ENCODE measurements at regions not wholly inside any gene's neighbourhood (a gene's known extent, or its start where the extent isn't known, plus 50 kb on each side); places are given as distances from the start of the nearest gene placed in this dataset.
"Not testable (repeated sequence)": the region's sequence is repeated elsewhere in the genome, so short reads cannot be mapped to it uniquely, and the experiment has no call there.

DNA sequence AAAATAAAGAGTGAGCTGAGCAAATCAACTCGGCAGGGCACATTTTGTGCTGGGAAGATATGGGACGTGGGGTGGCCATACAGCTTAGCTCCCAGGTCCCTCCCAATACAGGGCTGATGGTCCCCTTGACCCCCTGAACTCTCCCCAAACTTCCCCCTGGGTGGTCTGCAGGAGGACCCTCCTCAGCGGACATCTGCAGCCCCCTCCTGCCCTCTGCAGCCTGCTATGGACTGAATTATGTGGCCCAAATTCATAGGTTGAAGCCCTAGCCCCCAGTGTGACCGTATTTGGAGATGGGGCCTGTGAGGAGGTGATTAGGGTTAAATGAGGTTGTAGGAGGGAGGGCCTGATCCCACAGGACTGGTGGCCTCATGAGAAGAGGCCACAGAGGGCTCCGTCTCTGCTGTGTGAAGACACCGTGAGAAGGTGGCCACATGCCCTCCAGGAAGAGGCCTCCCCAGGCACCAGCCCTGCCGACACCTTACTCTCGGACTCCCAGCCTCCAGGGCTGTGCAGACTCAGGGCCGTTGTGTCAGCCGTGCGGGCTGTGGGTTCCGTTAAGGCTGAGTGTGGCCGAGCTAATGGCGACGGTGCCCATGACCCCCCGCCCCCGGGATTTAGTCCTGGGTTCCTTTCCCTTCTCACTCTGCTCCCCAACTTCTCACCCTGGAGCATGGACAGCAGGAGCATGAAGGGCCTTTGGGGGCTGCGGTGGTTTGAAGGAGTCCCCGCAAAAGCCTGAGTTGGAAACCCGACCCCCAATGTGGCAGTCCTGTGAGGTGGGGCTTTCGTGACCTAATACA, 1042.8 kb downstream of the BRD1 start:
- DNase-seq: no peak

DNA sequence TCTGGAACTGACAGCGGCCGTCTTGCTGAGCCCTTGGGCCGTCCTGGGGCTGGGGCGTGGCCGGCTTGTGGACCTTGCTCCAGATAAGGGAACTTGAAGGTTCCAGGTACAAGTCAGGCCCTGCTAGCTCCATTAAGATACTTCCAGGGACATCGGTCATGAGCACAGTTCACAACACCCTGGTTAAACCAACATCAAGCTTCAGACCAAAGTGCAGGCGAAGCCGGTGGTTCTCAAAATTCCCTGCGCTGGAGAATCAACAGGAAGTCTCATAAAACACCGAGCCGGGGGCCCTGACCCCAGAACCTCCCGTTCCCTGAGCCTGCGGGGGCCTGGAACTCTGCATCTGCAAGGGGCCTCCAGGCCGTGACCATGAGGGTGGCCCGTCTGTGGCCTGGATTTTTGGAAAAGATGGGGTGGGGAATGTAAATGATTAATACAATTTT, 1043.8 kb downstream of the BRD1 start:
- no peak for DNase-seq

DNA sequence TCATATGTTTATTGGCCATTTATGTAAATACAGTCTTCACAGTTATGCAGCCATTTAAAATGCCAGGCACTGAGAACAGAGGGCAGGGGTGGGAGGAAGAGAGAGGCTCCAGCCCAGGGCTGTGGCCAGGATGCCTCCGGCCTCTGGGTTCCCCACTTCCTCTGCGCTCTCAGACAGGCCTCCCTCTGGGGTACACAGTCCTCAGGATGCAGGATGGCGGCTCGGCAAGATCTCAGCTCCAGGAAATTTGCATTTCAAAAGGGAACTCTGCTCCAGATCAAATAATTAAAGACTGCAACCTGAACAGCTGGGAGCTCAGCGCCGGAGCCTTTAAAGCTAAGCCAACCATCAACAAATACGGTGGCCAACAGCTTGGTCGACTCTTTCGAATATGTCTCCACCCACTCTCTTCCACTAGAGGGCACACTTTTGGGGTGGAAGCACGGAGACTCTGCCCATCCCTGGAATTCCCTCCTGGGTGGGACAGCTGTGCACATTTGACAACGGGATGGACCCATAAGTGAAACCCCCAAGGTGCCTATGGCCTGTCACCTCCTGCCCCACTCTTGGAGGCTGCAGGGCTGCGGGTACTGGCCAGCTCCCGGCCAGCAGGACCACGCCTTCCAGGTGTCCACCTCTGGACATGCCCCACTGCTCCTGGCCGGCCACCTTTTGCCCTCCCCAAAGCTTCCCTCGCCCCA, 1044.7 kb downstream of the BRD1 start:
- DNase-seq: no peak

GRCh38 chr22:48782326-48782725, 1045.3 kb downstream of the BRD1 start:
- DNase-seq: no peak

DNA sequence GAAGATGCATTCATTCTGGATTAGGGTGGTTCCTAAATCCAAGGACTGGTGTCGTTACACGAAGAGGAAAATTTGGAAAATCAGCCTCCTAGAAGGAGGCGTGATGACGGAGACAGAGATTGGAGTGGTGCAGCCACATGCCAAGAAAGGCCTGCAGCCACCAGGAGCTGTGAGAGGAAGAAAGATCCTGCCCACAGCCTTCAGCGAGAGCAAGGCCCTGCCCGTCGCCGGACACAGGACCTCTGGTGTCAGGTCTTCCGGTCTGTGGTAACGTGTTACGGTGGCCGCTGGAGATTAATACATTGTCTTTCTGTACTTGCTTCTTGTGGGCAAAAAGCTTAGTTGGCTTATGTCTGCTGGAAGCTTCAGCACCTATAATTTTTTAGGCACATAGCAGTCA, 1045.8 kb downstream of the BRD1 start:
- no peak for DNase-seq

DNA sequence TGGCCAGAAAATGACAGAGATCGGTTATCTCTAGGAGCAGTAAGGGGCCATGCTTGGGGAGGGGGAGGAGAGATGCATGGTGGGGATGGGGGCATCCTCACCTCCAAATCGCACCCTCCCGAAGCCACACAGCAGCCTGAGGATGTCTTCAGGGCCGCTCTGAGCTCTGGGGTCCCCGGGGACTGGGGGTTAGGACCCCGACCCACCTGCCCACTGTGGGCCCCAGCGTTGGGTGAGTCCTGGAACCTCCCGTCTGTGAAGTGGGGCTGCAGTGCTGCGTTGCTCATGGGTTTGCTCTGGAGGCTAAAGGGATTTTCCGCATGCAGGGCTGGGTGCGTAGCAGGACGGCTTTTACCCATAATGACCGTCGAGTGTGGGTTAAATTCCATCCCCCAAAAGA, 1046.3 kb downstream of the BRD1 start:
- no peak for DNase-seq

GRCh38 chr22:48780597-48781277, 1046.9 kb downstream of the BRD1 start:
- DNase-seq: no peak

- DNase-seq: no peak
Measured at GRCh38 chr22:48779661-48780596, 1047.7 kb downstream of the BRD1 start.

- no peak for DNase-seq
Measured at GRCh38 chr22:48779211-48779643, 1048.4 kb downstream of the BRD1 start.

DNA sequence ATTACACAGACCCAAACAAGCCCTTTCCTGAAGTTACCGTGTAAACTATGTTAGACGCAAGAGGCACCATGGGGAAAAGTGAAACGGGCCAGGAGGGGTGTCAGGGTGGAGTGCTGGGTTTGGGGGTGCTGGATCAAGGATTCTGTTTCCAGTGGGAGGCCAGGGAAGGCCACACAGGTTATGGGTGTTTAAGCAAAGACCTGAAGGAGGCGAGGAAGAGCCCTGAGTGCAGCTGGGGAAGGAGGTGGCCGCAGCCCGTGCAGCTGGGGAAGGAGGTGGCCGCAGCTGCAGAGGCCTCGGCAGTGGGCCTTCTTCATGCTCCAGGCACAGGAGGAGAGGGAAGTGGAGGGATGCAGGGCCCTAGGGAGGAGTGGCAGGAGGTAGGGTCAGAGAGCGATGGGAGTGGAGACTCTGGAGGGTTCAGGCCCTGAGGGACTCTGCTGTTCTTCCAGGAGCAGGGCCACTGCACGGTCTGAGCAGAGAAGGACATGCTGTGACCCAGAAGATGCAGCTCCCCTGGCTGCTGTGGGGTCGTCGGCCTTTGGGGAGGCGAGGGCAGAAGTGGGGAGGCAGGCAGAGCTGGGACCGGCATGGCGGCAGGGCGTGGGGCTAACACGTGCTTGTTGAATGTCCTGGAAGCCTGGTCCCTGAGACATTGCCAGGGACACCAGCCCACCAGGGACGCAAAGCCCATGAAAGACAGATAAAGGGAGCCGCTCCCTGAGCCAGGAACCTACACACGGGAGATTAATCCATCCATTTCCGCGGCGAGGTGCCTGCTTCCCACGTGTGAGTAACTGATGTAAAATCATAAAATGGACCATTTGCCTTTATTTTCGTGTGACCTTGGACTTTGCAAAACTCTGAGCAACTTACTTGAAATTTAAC, 1049.1 kb downstream of the BRD1 start:
- no peak for DNase-seq

- no peak for DNase-seq
Measured at GRCh38 chr22:48772286-48772907, 1055.3 kb downstream of the BRD1 start.

DNA sequence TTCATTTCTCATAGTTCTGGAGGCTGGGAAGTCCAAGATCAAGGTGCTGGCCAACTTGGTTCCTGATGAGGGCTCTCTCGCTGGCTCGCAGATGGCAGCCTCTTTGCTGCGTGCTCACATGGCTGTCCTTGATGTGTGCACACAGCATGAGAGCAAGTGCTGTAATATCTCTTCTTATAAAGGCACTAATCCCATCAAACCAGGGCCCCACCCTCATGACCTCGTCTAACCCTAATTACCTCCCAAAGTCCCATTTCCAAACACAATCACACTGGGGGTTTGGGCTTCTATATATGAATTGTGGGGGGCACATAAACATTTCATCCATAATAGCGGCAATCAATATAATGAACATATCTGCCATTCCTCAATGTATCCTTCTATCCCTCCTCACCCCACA, 1062.1 kb downstream of the BRD1 start:
- no peak for DNase-seq

DNA sequence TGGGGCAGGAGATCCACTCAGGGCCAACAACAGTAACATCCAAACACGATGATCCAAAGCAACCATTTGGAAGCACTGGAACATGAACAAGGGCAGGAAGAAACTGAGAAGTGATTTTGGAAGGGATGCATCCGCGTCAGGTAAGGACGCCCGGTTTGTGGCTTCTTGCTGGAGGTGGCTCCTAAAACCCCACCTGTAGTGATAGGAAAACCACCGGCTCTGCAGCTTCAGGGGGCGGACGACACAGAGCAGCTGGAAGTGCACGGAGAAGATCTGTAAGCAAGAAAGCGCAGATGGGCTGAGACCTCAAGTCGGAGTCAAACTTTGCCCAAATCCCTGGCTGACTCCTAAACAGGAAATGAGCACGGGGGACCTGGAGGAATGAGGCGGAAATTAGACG, 1066.1 kb downstream of the BRD1 start:
- DNase-seq: no peak

DNA sequence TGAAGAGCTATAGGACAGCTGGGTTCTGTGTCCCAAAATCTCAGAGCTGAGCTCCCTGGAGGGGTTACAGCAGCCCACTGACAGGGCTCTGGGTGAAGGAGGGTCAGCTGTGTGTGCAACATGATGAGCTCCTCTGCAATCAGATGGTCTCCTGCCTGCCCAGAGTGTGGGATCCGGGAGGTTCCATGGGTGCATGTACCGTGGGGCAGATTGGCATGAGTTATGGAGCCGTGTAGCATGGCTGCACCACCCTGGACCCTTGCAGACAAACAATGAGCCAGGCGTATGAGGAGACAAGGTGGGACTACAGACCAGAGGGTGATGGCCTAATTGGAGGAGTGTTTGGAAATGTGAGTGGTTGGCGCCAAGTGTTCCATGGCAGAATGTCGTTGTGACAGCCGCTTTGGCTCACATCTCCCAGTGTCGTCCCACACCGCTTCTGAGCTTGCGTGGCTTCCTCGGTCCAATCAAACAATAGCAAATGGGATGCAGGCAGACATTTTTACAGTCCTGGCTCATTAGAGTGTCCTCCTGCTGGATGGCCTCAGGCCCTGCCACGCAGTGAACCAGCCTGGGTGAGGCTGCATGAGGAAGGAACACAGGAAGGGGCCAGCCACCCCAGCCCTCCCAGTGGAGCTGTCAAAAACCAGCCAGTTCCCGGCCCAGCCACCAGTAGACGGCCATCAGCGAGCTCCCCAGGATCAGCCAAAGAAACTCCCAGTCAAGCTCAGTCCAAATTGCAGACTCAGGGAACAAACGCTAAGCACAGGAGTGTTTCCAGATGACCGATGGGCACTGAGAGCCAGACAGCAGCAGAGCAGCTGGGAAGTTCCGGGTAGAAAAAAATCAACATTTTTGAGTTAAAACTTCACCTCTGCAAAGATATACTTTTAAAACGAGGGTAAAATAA, 1066.9 kb downstream of the BRD1 start:
- no peak for DNase-seq

DNA sequence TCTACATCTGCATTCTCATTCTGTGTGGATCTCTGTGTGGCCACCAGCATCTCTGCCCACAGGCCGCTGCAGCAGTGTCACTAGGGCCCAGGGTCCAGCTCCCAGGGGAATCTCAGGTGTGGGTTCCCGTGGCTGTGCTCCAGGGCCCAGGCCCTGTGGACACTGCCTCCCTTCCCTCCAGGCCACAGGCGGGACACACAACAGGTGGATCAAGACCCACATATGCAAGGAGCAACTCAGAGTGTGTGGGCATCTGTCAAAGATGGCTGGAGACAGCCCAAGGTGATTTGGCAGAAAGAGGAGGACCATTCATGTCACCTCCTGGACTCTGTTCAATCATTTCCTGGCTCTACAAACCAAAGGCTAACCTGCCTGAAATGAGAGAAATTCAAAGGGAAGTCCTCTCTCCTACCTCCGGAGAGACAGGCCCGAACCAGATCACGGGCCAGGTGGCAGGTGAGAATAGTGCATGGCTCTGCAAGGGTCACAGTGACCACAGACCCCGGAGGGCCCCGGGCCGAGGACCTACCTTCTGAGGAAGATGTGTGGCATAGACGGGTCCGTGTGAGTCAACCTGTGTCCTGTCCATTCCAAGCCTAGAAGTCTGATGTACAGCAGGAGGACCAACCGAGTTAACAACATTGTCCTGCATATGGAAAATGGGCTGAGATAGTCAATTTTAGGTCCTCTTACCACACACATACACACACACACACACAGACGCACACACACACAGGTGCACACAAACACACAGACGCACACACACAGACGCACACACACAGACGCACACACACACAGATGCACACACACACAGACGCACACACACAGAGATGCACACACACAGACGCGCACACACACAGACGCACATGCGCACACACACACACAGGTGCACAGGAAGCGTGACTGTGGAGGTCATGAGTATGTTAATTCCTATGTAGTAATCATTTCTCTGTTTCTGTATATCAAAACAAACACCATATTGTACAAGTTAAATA, 1068.5 kb downstream of the BRD1 start:
- DNase-seq: no peak

- no peak for DNase-seq
Measured at GRCh38 chr22:48757985-48758561, 1069.6 kb downstream of the BRD1 start.

GRCh38 chr22:48757581-48757980, 1070.1 kb downstream of the BRD1 start:
- no peak for DNase-seq

DNA sequence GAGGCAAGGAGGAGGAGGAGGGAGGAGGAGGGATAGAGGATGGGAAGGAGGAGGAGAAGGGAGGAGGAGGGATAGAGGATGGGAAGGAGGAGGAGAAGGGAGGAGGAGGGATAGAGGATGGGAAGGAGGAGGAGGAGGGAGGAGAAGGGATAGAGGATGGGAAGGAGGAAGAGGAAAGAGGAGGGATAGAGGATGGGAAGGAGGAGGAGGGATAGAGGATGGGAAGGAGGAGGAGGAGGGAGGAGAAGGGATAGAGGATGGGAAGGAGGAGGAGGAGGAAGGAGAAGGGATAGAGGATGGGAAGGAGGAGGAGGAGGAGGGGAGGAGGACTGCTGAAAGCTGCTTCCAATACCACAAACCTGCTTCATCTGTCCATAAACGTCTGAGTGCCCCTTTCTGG, 1070.5 kb downstream of the BRD1 start:
- DNase-seq: not testable (repeated sequence)

All from skin of body (tissue), 1 donor.